HFF-Myc (cell line): ENCODE measurements at regions not wholly inside any gene's neighbourhood (a gene's known extent, or its start where the extent isn't known, plus 50 kb on each side); places are given as distances from the start of the nearest gene placed in this dataset.
"Not testable (repeated sequence)": the region's sequence is repeated elsewhere in the genome, so short reads cannot be mapped to it uniquely, and the experiment has no call there.

Experiments
- DNase-seq: peaks from one replicate; pipeline ENCODE4 v3.0.0-alpha.2; 2011; ENCODE audit warnings: low read depth; ENCODE audit errors: extremely low read depth
- H3K4me3 ChIP-seq: replicated peaks from 2 replicates; pipeline ENCODE4 v1.5.1; 2011; ENCODE audit warnings: low read depth, mild to moderate bottlenecking, control low read depth, low read length
- CTCF ChIP-seq: IDR thresholded peaks from 2 replicates; pipeline ENCODE4 v1.5.1; 2012; ENCODE audit warnings: mild to moderate bottlenecking, low read depth, low read length, control low read depth; ENCODE audit errors: missing control alignments

- not testable (repeated sequence) for H3K4me3 ChIP-seq, DNase-seq
Observed at GRCh38 chr10:42533866-42534265, 104.5 kb downstream of the ZNF33B start.

DNA sequence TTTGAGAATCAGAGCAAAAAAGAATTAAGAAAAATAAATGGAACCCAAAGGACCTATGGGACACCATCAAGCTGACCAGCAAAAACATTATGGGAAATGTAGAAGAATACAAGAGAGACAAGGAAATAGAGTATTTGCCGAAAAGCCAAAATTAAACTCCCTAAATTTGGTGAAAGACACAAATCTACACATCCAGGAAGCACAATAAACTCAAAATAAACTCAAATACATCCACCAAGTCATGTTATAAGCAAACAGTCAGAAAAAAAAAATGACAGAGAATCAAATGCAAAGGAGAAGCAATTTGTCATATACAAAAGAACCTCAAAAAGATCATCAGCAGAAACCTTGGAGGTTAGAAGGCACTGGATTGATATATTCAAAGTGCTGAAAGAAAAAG is 105.4 kb downstream of the ZNF33B start:
- no peak overlapping the region for H3K4me3 ChIP-seq
- no peak for TF ChIP-seq CTCF
- no peak for DNase-seq

GRCh38 chr10:42523098-42523497 is 115.3 kb downstream of the ZNF33B start:
- no peak overlapping the region for H3K4me3 ChIP-seq
- TF ChIP-seq CTCF: no peak
- no peak for DNase-seq

GRCh38 chr10:42519761-42520460 is 118.5 kb downstream of the ZNF33B start:
- no peak overlapping the region for H3K4me3 ChIP-seq
- no peak for TF ChIP-seq CTCF
- DNase-seq: no peak

DNA sequence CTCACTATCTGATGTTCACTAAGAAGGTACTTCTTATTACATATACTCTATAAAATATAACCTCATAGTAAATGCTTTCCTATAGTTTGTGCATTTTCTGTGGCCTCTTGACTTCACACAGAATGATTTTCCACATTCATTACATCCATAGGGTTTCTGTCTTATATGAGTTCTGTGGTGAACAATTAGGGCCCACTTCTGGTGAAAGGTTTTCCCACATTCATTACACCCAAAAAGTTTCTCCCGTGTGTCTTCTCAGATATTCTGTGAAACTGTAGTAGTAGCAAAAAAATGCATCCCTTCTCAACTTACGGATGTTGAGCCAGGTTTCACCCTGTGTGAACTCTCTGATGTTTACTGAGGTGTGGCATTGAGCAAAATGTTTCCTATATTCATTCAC is 119.3 kb downstream of the ZNF33B start:
- no peak for DNase-seq
- TF ChIP-seq CTCF: no peak
- no peak overlapping the region for H3K4me3 ChIP-seq

- TF ChIP-seq CTCF: no peak
- DNase-seq: no peak
- no peak overlapping the region for H3K4me3 ChIP-seq
Observed at GRCh38 chr10:42513921-42514320, 124.4 kb downstream of the ZNF33B start.

DNA sequence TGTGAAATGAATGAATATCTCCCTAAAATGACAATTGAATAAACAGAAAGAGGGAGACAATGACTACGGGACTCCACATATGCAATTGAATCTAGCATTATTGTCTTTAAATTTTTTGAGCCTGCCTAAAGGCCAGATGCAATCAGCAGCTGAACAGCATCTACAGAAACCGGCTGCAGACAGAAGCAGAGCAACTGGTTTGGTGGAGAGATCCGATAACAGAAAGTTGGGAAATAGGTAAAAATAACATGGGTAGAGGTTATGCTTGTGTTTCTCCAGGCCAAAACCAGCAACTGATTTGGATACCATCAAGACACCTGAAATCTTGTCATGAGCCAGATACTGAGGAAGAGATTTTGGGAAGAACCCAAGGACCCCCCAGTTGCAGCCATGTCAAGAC is 146.6 kb downstream of the ZNF33B start:
- no peak for TF ChIP-seq CTCF
- no peak overlapping the region for H3K4me3 ChIP-seq
- DNase-seq: no peak
